SU-DHL-6 (cell line): ENCODE measurements at regions not wholly inside any gene's neighbourhood (a gene's known extent, or its start where the extent isn't known, plus 50 kb on each side); places are given as distances from the start of the nearest gene placed in this dataset.

Experiments used
- CTCF ChIP-seq: fragments of 200-600 bp; sonication (generic); IDR thresholded peaks from one replicate; pipeline ENCODE4 v1.5.1; 2017; ENCODE audit warnings: antibody characterized with exemption, mild to moderate bottlenecking, low read length, moderate library complexity; ENCODE audit not compliant: insufficient read depth, poor library complexity, severe bottlenecking
- EZH2phosphoT487 ChIP-seq: fragments of 200-600 bp; sonication (generic), shearing (Covaris generic); conservative IDR thresholded peaks from 2 replicates; pipeline ENCODE4 v1.6.1; 2018; ENCODE audit warnings: mild to moderate bottlenecking, antibody characterized with exemption, low read length, moderate library complexity, mixed read lengths

- TF ChIP-seq CTCF (no peak), EZH2phosphoT487 (no peak)
Observed at GRCh38 chr2:194252127-194252526, 1404.9 kb upstream of the SLC39A10 start.
